PC-9 (cell line): ENCODE measurements at regions not wholly inside any gene's neighbourhood (a gene's known extent, or its start where the extent isn't known, plus 50 kb on each side); places are given as distances from the start of the nearest gene placed in this dataset.

Experiments used
- BruUV-seq: library from RNA; stranded (reverse); fragments of 400-500 nt; replicated peaks from 2 replicates; lab custom pipeline; 2021; lab: Mats Ljungman, UMichigan
- CTCF ChIA-PET: fragments of 300-600 bp; sonication (Branson Sonifier 250); formaldehyde crosslinking; loops from one replicate; lab custom pipeline; 2022; ENCODE audit warnings: antibody characterized with exemption; lab: Charles Lee
- POLR2A ChIA-PET: fragments of 300-600 bp; sonication (Branson Sonifier 250); formaldehyde crosslinking; loops from one replicate; lab custom pipeline; 2022; ENCODE audit warnings: antibody characterized with exemption; ENCODE audit not compliant: unreplicated experiment; lab: Charles Lee
- DNase-seq, 2 experiments: peaks; one replicate each; pipeline versions ENCODE4 v3.0.0 to v3.0.0-alpha.2; 2015 to 2022; ENCODE audit warnings: mixed read lengths in 1 of 2
- H2AFZ ChIP-seq: fragments of 200-600 bp; sonication (generic); 2 replicates; pipeline ENCODE4 v1.8.1; 2017; ENCODE audit warnings: antibody characterized with exemption
- H3F3A ChIP-seq: fragments of 200-600 bp; sonication (generic); 2 replicates; pipeline ENCODE4 v1.8.1; 2017; ENCODE audit warnings: antibody characterized with exemption, mild to moderate bottlenecking, low read depth; ENCODE audit not compliant: insufficient read depth
- H3K27ac ChIP-seq: fragments of 200-600 bp; sonication (generic); 2 replicates; pipeline ENCODE4 v1.6.1; 2016; ENCODE audit warnings: mixed run types
- H3K27me3 ChIP-seq: fragments of 200-600 bp; sonication (generic); 2 replicates; pipeline ENCODE4 v1.6.1; 2016; ENCODE audit warnings: low read depth, mixed run types; ENCODE audit not compliant: insufficient read depth
- H3K36me3 ChIP-seq: fragments of 200-600 bp; sonication (generic); 2 replicates; pipeline ENCODE4 v1.6.1; 2016; ENCODE audit warnings: low read depth, mixed run types
- H3K4me1 ChIP-seq: fragments of 200-600 bp; sonication (generic); replicated peaks from 2 replicates; pipeline ENCODE4 v1.6.1; 2016; ENCODE audit warnings: mixed run types; ENCODE audit not compliant: insufficient read depth
- H3K4me2 ChIP-seq: fragments of 200-600 bp; sonication (generic); 2 replicates; pipeline ENCODE4 v1.6.1; 2017; ENCODE audit warnings: mixed run types
- H3K4me3 ChIP-seq: fragments of 200-600 bp; sonication (generic); 2 replicates; pipeline ENCODE4 v1.6.1; 2016; ENCODE audit warnings: mixed run types
- H3K79me2 ChIP-seq: fragments of 200-600 bp; sonication (generic); 2 replicates; pipeline ENCODE4 v1.6.1; 2017; ENCODE audit warnings: low read depth, mixed run types
- H3K9me2 ChIP-seq: fragments of 200-600 bp; sonication (generic); 2 replicates; pipeline ENCODE4 v1.8.1; 2017; ENCODE audit warnings: mild to moderate bottlenecking; ENCODE audit not compliant: insufficient read depth
- H3K9me3 ChIP-seq: fragments of 200-600 bp; sonication (generic); 2 replicates; pipeline ENCODE4 v1.8.1; 2016; ENCODE audit warnings: low read depth; ENCODE audit not compliant: insufficient read depth
- H4K20me1 ChIP-seq: fragments of 200-600 bp; sonication (generic); 2 replicates; pipeline ENCODE4 v1.8.1; 2017; ENCODE audit not compliant: insufficient read depth
- EZH2 ChIP-seq: fragments of 200-600 bp; sonication (generic); IDR thresholded peaks from 2 replicates; pipeline ENCODE4 v1.8.0; 2017; ENCODE audit warnings: antibody characterized with exemption, low read depth
- intact Hi-C: fragments of 100-400 bp; cut with micrococcal nuclease; formaldehyde crosslinking; loops from one replicate; pipeline ENCODE4 v1.10.0; 2022; ENCODE audit not compliant: unreplicated experiment
- TF ChIP-seq, protein P1 (sequence below): fragments of 200-600 bp; sonication (generic); conservative IDR thresholded peaks from 2 replicates; pipeline ENCODE4 v1.6.1; 2017; ENCODE audit warnings: mixed run types, antibody characterized with exemption, mild to moderate bottlenecking, moderate library complexity

DNA sequence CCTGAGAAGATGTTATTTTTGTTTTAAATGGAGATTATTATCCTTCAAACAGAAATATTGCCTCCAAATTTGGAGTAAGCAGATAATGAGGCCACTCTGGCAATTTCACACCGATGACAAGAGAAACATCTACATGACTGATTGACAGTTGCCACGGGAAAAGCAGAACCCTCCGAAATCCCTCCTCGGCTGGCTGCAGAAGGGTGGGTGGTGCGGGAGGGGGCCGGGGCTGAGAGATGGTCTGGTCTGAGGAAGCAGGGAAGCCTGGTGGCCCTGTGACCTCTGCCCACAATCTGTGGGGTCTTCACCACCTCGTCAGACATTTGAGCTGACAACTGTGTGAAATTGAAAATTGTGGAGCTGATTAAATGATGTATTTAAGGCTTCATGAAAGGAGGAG is 503.2 kb downstream of the MN1 start:
- ChIA-PET POLR2A (no interaction called here), CTCF (no interaction called here)
- H3K4me1 ChIP-seq: no peaks in the 10 kb centered on the region
- no peak overlapping the region for H3K4me3 ChIP-seq
- no peak for DNase-seq
- H3K79me2 ChIP-seq: no peaks in the 10 kb centered on the region
- no peaks in the 10 kb centered on the region for H3K36me3 ChIP-seq
- no peaks in the 10 kb centered on the region for H3K9me2 ChIP-seq
- no peak overlapping the region for H3K27ac ChIP-seq
- no peak overlapping the region for H2AFZ ChIP-seq
- no peaks in the 10 kb centered on the region for H3K27me3 ChIP-seq
- TF ChIP-seq, protein P1, sequence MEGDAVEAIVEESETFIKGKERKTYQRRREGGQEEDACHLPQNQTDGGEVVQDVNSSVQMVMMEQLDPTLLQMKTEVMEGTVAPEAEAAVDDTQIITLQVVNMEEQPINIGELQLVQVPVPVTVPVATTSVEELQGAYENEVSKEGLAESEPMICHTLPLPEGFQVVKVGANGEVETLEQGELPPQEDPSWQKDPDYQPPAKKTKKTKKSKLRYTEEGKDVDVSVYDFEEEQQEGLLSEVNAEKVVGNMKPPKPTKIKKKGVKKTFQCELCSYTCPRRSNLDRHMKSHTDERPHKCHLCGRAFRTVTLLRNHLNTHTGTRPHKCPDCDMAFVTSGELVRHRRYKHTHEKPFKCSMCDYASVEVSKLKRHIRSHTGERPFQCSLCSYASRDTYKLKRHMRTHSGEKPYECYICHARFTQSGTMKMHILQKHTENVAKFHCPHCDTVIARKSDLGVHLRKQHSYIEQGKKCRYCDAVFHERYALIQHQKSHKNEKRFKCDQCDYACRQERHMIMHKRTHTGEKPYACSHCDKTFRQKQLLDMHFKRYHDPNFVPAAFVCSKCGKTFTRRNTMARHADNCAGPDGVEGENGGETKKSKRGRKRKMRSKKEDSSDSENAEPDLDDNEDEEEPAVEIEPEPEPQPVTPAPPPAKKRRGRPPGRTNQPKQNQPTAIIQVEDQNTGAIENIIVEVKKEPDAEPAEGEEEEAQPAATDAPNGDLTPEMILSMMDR: no peak
- no peak for TF ChIP-seq EZH2
- intact Hi-C loops: no loop called here
- no peaks in the 10 kb centered on the region for H3K9me3 ChIP-seq
- no peak overlapping the region for H3K4me2 ChIP-seq
- no TSS peak for BruUV-seq
- no peaks in the 10 kb centered on the region for H3F3A ChIP-seq
- no peaks in the 10 kb centered on the region for H4K20me1 ChIP-seq

DNA sequence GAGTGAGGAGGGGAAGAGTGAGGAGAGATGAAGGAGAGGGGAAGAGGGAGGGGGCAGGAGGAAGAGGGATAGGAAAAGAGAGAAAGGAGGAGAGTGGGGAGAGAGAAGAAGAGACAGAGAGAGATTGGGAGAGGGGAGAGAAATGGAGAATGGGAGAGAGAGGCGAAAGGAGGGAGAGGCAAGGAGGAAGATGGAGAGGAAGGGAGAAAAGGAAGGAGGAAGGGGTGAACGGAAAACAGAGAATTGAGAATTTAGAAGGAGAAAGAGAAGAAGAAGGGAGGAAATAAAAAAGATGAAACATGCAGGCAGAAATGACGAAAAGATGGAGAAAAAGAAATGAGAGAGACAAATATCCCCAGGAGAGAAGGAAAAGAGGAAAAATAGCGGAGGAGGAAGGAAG is 502.8 kb downstream of the MN1 start:
- no peaks in the 10 kb centered on the region for H3K79me2 ChIP-seq
- no peaks in the 10 kb centered on the region for H3K9me3 ChIP-seq
- intact Hi-C loops: no loop called here
- no peak overlapping the region for H3K4me3 ChIP-seq
- BruUV-seq: no TSS peak
- TF ChIP-seq, protein P1: no peak
- TF ChIP-seq EZH2: no peak
- H3K9me2 ChIP-seq: no peaks in the 10 kb centered on the region
- no peaks in the 10 kb centered on the region for H3K36me3 ChIP-seq
- no peaks in the 10 kb centered on the region for H3K27me3 ChIP-seq
- no peaks in the 10 kb centered on the region for H4K20me1 ChIP-seq
- no peaks in the 10 kb centered on the region for H3F3A ChIP-seq
- H3K4me2 ChIP-seq: no peak overlapping the region
- DNase-seq: no peak
- ChIA-PET CTCF (no interaction called here), POLR2A (no interaction called here)
- H3K27ac ChIP-seq: no peak overlapping the region
- H3K4me1 ChIP-seq: no peaks in the 10 kb centered on the region
- H2AFZ ChIP-seq: no peak overlapping the region

DNA sequence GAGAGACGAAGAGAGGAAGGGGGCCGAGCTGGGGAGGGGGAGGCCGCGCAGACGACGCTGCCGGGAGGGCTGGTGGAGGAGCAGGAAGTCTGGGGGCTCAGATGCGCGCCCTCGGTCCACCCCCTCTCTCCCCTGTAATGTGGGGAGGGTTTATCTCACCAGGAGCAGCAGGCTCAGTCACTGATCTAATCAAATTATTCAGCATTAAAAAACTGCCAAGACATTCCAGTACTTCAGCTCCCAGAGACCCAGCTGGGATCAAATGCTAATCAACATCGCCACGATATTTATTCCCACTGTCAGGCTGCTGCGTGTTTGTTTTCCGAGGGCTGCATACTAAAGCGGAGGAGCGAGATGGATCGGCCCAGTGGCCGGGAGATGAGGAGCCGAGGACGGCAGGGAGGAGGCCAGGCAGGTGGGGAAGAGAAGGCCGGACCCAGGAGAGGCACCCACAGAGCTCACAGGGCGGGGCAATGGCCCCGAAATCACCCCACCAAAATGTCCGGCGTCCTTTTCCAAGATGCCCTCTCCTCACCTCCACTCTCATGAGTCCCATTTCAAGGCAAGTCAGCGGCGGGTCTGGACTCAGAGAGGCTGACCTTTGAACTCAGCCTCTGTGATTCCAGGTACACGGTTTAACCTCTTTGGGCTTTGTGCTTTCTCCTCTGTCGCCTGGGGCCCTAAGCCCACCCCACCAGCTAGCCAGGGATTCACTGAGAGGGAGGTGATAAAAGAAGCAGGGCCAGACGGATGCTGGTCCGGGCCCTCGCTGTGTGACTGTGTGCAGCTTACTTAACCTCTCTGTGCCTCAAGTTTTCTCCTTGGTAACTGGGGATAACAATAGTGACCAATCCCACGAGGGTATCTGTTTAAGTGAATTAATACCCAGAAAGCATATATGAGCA is 502.1 kb downstream of the MN1 start:
- Histone ChIP-seq H3K4me2 (no peak overlapping the region), H4K20me1 (no peaks in the 10 kb centered on the region), H2AFZ (no peak overlapping the region), H3K79me2 (no peaks in the 10 kb centered on the region), H3K4me1 (no peaks in the 10 kb centered on the region), H3K27ac (no peak overlapping the region), H3K9me2 (no peaks in the 10 kb centered on the region), H3K36me3 (no peaks in the 10 kb centered on the region), H3K9me3 (no peaks in the 10 kb centered on the region), H3K4me3 (no peak overlapping the region), H3K27me3 (no peaks in the 10 kb centered on the region), H3F3A (no peaks in the 10 kb centered on the region)
- BruUV-seq: no TSS peak
- POLR2A ChIA-PET: no interaction called here
- CTCF ChIA-PET: no interaction called here
- DNase-seq: no peak
- no peak for TF ChIP-seq EZH2
- TF ChIP-seq, protein P1: no peak
- intact Hi-C loops: no loop called here
